Posterior cingulate gyrus (tissue), 11 donors: ENCODE measurements at regions not wholly inside any gene's neighbourhood (a gene's known extent, or its start where the extent isn't known, plus 50 kb on each side); places are given as distances from the start of the nearest gene placed in this dataset.
A peak's percentile ranks its signal among the peaks of the same experiment; 100 is the strongest.

Experiments used
- DNase-seq, 10 donors: peaks; one replicate each; pipeline versions ENCODE4 v3.0.0 to v3.0.0-alpha.2; 2020 to 2021; ENCODE audit warnings: mixed read lengths in 3 of 10
- intact Hi-C: fragments of 100-400 bp; cut with DNase I; formaldehyde crosslinking; loops from one replicate; pipeline ENCODE4 v1.15.1; 2023

DNA sequence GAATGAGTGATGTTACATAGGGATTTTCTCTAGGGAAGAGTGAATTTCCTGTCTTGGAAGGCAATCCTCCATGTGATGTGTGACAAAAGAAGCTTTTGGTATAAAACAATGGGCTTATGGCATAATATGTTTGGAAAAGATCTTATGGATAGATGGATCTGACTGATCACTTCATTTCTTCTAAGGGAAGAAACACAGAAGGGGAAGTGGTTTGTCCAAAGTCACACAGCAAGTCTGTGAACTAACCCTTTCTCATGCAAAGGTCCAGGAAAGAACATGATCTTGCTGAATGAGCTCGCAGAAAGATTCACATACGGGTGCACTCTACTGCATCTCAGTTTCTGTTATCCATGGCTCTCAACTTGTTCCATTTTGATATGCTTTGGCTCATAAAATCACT, 575.9 kb upstream of the JAG1 start:
- no peak for DNase-seq
- intact Hi-C loops, result no loop called here

DNA sequence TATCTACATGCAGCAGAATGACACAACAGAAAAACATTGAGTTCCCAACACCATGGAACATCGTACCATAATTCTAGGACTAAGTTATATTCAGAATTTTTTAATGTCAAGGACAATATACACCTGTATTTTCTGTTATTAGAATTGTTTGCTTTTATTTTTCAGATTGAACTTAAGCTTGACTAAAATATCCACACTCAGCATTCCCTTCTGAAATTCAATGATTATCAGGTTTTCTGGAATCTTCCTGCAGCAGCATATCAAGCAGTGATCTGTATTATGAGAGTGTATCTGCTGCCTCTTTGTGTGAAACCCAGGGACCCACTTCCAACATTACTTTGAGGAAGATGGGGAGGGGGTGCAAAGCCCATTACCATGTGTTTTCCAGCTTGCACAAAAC, 578.6 kb upstream of the JAG1 start:
- intact Hi-C loops, result no loop called here
- DNase-seq, result no peak

DNA sequence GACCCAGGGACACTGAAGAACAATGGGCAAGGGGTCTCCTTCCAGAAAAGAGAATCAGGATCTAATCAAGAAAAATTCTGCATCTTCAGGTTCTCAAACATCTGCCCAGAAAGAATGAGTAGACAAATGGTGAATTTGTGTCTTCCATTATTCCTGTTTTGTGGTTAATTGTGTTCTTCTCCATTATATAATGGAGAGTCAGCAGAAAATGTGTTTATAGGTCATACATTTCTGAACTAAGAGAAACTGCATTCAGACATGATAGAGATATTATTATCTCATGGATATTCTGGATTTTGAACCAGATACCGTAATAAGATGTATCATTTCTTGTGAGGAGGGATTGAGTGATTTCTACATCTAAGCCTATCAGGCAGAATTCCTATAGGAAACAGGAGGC, 581.7 kb upstream of the JAG1 start:
- DNase-seq, result no peak
- intact Hi-C loops, result no loop called here

DNA sequence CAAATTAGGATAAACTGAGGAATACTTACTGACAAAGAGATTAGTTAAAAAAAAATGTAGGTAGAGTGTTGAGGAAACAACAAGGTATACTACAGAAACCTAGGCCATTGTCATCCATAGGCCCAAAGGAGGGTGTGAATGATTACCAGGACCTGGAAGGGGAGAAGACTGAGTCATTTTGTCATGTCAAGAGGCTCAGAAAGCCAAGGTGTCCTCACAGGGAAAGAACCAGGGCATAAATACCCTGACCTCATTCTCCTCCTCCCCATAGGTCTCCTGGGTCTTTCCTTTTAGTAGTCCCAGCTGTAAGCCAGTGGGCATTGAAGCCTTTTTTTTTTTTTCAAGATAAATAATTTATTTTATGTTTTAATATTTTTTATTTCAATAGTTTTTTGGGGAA, 582.1 kb upstream of the JAG1 start:
- intact Hi-C loops, result no loop called here
- DNase-seq, result no peak

DNA sequence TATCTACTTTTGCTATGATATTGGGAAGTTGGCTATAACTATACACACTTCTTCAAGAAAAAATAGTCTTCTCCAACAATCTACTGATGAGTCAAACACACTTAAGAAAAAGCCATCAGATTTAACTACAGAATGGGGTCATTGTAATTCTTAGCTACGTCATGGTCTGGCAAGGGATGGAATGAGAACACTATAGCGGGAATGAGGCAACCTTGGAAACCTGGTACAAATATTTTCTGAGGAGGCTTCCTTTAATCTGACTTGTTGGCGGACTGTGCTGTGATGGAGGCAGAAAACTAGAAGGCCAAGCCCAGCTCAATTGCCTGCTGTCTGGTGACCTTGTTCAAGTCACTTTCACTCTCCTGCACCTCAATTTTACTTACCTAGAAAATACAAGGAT, 586.8 kb upstream of the JAG1 start:
- intact Hi-C loops, result no loop called here
- no peak for DNase-seq

DNA sequence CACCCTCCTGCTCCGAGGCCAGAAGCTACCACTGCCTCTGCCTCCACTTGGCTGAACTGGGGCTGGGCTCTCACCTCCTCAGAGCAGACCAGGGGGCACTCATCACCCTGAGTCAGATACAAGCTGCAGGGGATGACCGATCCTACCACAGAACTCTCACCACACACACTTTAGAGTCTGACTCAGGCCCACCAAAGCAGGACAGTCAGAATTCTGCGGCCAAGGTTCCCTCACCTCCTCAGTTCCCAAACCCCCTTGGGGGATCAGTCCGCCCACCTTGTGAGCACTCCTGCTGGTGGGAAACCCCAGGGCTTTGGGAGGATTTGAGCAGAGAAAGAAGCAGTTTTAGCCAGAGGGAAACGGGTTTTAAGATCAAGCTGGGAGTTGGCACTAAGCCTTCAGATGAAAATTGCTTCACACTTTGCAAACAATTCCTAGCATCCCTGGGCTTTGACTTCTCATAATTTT, 587.8 kb upstream of the JAG1 start:
- intact Hi-C loops, result no loop called here

DNA sequence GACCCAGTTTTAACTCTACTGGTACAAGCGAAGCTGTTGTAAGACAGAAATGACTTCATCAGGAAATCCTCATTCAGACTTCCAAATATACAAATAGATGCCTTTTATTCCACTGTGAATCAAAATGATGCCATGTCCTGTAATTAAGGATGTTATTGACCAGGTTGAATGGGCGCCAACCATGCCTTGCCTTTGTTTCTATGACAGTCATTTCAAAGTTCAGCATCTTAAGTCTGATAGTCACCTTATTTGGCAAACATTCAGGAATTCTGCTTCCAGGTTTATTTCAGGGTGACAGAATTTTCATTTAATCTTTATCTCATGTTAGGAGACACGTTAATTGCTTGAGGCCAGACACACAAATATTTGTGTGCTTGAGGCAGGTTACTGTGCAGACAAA, 592.8 kb upstream of the JAG1 start:
- DNase-seq, result no peak

More for the DNA sequence above, 587.8 kb upstream of the JAG1 start:
- no peak for DNase-seq

DNA sequence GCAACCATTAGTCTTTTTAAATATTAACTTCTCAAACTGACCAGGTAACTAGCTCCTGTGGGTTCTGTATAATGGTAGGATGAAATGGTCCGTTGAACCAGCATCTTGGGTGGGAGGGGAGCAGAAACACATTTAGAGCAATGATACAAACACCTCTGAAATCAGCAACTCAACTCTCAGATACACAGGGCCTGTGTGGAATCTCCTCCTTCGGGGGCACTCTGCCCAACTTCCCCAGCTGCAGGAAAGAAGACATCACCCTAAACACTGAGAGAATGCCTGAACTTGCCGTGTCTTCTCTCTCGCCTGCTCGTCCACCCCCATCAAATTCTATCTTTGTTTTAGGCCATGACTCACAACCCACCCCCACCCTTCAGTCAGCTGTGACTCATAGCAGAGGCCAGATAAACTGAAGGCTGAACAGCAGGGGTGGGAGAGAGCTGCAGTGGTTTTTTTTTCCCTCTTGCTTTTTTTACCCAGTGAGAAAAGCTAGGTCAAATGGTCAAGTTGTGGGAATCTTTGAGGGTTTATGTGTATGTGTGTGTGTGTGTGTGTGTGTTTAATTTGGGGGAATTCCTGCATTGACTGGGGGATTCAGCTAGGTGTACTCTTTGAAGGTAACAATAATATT, 593.4 kb upstream of the JAG1 start:
- peak; percentile 21 to 93 (median 50) for DNase-seq
- intact Hi-C loops, result no loop called here

More for the DNA sequence above, 592.8 kb upstream of the JAG1 start:
- intact Hi-C loops, result no loop called here

DNA sequence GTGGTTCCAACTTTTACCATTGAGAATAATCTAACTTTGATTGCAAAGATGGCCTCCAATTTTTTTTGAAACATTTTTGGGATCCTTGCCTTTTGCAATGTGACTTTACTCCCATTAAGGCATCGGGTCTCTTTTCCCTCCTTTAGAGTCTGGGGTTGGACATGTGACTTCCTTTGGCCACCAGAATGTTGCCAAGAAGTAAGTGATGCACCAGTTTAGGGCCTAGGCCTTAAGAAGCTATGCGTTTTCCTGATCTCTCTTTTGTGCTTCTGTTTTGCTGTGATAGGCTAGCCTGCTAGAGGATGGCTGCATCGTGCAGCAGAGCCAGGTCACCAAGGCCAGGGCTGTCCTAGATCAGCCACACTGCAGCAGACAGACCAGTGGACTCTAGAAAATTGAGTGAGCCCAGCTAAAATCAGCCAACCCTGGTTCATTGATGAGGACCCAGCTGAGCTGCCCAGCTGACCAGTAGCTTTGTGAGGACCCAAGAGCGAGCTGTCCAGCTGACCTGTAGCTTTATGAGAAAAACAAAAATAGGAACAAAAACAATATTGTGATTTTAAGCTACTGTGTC, 594.0 kb upstream of the JAG1 start:
- intact Hi-C loops, result no loop called here
- peak in 1 of 10 donors; percentile 52 for DNase-seq

DNA sequence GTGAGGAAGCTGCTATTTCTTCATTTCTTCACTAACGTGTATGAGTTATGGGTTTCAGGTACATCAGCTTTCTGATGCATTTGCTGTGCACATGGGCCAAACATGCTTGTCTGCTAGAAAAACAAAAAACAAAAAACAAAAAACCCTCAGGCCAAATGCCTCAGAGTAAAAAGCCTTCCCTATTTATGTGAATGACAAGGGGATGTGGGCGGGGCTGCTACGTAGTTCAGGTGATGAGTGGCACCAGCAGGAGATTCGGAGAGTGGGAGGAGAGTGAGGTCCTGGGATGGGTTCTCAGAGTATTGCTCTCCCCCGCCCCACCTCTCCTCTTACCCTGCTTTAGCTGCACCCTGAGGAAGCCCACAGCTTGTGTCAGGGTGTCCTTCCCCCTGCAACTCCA, 596.8 kb upstream of the JAG1 start:
- intact Hi-C loops, result loop anchor here (10.0 kb wide), 2 partner anchors 274 to 1296 kb away; no protein-coding TSS in a partner anchor
- no peak for DNase-seq

DNA sequence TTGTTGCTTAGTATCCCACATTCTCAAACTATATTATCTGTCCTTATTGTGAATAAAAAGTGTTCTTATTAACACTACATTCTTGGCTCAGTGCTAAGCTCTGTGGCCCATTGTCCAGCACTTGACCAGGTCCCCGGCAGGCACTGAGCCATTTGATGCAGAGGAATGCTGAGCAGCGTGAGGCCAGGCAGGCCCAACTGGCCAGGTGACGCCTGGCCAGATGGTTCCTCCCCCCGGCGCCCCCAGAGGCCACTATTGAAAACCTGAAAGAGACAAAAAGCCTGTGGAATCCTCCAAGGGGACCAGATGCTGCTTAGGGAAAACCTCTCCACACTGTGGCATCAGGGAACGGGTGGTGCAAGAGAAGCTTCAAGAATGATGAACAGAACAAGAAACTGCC, 597.5 kb upstream of the JAG1 start:
- no peak for DNase-seq
- intact Hi-C loops, result loop anchor here (10.0 kb wide), 2 partner anchors 273 to 1297 kb away; no protein-coding TSS in a partner anchor

DNA sequence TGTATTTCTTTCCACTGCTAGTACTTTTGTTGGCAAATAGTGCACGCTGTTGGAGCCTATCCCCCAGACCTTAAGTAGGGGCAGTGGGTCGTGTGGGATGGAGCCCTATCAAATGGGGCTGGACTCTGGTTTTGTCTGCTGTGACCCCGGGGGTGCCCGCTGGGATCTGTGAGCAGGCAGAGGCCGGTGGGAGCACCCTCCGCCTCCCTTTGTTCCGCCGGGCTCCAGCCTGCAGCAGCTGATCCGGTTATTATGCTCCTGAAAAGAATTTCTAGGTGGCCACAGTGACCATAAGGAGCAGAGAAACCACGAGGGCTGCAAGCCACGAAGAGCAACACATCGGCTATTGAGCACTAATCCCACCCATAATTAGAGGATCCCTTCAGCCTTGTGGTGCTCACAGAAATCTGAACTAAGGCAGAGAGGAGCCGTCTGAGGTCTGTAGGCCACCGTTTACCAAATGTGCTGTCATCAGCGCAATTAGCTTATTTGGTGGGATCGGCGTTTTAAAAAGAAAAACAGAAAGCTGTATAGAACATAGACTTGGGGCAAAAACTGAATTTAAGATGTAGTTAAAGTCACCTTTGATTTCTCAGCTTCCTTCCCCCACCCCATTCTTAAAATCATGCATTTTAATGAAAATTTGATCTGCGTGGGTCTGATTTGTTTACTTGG, 598.3 kb upstream of the JAG1 start:
- no peak for DNase-seq

DNA sequence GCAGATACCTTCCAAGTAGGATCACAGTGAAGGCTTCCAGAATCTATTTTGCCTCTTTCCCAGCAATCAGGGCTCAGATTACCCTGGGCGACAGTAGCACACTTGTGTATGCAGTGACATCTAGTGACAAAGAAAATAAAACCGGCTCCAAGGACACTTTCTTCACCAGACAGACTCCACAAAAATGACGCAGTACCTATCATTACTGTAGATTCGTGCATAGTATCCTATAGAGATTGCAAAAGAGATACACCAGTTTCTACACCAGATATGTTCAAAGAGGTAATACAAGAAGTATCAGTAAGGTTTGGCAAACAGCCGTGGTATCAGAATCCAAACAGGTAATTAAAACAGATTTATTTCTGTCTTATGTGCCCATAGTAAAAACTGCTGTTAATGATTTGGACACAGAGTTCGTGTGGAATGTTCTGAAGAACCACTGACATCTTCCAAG, 600.4 kb upstream of the JAG1 start:
- intact Hi-C loops, result loop anchor here (1.0 to 10.0 kb wide), 5 partner anchors 271 to 1299 kb away; no protein-coding TSS in a partner anchor

More for the DNA sequence above, 598.3 kb upstream of the JAG1 start:
- intact Hi-C loops, result loop anchor here (10.0 kb wide), 2 partner anchors 273 to 1297 kb away; no protein-coding TSS in a partner anchor

DNA sequence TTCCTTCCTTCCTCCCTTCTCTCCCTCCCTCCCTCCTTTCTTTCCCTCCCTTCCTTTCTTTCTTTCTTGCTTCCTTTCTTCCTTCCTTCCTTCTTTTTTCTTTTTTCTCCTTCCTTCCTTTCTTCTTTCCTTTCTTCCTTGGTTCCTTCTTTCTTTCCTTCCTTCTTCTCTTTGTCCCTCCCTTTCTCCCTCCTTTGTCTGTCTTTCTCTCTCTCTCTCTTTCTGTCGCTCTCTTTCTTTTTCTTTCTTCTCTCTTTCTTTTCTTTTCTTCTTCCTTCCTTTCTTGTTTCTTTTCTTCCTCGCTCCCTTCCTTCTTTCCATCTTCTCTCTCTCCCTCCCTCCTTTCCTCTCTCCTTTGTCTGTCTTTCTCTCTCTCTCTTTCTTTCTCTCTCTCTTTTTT, 601.9 kb upstream of the JAG1 start:
- no peak for DNase-seq
- intact Hi-C loops, result loop anchor here (2.0 to 10.0 kb wide), 4 partner anchors 269 to 1301 kb away; no protein-coding TSS in a partner anchor

More for the DNA sequence above, 600.4 kb upstream of the JAG1 start:
- peak in 5 of 10 donors; percentile 33 to 81 (median 36) for DNase-seq

DNA sequence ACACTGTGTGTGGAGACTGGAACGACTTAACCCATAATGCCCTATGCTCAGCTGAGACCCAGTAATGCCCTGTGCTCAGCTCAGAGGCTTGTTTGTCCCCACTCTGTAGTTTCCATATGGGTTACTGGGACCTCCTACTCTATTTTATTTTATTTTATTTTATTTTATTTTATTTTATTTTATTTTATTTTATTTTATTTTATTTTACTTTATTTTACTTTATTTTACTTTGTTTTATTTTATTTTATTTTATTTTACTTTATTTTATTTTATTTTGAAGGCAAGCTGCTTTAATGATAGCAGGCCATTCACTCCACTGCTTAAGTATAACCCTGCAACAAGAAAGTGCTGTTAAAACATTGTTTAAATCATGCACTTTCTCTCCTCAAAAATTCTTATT, 603.4 kb upstream of the JAG1 start:
- intact Hi-C loops, result loop anchor here (10.0 kb wide), 2 partner anchors 268 to 1302 kb away; no protein-coding TSS in a partner anchor
- no peak for DNase-seq

DNA sequence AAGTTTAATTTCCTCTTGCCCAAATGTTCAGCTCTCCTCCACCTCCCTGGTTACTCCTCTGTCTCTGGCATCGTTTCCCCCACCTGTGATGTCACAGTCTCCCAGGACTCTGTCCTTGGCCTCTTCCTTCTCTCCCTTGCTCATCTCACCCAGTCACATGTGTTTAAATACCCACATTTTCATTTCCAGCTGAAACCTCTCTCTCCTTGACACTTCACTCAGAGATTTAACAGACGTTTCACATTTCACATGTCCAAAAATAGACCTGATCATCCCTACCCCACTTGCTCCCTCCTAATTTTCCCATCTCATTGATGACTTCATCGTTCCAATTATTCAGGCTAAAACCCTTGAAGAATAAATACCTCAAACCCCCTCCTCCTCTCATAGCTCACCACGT, 604.1 kb upstream of the JAG1 start:
- intact Hi-C loops, result loop anchor here (10.0 kb wide), 2 partner anchors 267 to 1303 kb away; no protein-coding TSS in a partner anchor

DNA sequence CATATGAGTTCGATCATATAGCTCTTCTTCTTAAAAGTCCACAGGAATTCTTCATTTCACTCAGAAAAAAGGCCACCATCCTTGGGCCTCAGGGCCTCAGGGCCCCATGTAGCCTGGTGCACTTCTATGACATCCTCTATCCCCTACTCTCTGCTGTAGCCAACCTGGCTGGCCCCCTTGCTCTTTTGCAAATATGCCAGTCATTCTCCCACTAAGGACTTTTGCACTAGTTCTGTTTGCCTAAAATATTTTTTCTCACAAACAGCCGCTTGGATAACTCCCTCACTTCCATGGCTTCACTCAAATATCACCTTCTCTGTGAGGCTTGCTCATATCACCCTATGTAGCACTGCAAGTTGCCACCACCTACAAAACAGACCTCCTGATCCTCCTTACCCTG, 604.7 kb upstream of the JAG1 start:
- intact Hi-C loops, result loop anchor here (10.0 kb wide), 2 partner anchors 266 to 1304 kb away; no protein-coding TSS in a partner anchor

More for the DNA sequence above, 604.1 kb upstream of the JAG1 start:
- no peak for DNase-seq

DNA sequence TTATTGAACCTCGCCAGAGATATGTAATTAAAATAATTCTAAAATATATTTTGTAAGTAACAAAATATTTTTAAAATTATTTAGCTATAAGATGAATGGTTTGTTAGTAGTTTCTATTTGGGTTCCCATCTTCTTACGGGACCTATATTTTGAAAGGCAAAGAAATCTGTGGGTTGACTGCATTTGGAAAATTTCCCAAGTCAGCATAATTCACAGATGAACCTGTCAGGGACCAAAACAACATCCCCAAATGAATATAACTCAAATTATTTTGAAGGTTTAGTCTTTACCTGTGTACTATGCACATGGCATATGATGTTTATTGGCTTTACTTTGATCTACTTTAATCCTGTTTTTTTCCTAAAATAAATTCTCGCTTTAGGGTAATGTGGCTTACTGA, 607.4 kb upstream of the JAG1 start:
- intact Hi-C loops, result no loop called here
- DNase-seq, result no peak

More for the DNA sequence above, 604.7 kb upstream of the JAG1 start:
- DNase-seq, result no peak

DNA sequence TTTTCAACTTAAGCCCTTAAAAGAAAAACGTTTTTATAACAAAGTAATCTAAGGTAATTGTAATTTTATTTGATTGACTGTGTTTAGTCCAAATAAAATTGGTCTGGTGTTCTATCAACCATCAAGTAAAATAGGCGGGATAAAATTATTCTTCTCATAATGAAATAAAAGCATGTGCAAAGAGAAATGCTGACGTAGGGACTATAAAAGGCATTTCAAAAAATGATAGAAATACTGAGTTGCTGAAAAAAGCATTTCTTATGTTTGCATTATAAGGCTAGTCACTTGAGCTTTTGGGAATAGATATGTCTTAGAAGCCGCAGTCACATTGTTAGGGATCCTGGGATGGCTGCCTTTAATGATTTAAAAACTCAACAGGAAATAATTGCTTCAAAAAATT, 608.0 kb upstream of the JAG1 start:
- no peak for DNase-seq
- intact Hi-C loops, result no loop called here

DNA sequence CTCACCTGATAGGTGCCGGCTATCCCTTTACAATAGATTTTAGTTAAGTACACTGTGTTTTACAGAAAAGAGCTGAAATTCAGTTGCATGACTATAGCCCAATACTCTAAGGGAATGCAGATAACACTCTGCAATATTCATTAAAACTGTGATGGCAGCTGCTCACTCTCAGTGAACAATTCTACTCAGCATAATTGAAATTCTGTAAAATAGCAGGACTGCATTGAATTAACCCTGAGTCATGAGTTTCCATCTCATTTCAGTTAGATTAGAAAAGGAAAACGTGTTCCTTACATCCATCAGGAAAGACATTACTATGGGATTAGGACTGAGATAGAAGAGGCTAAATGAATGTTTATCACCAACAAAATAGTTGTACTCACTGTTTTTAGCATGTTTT, 613.3 kb upstream of the JAG1 start:
- intact Hi-C loops, result no loop called here

DNA sequence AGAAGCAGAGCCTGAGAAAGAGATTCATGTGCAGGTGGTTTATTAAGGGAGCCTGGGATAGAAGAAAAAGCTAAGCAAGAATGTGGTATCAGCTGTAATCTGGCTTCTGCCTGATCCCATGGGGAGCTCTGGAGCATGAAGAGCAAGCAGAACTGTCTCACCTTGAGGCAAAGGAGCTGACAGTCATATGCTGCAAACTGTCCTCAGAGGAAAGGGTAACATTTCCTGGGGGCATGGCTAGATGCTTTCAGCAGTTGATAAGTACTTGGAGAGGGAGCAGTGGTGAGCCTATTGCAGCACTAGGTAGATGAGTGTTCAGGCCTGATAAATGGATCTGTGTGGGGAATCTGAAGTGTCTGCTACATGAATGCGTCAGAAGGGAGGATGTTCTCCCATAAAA, 621.5 kb upstream of the BTBD3 start:
- intact Hi-C loops, result no loop called here
- no peak for DNase-seq

More for the DNA sequence above, 613.3 kb upstream of the JAG1 start:
- DNase-seq, result no peak
